WERI-Rb-1 (cell line): ENCODE measurements at regions not wholly inside any gene's neighbourhood (a gene's known extent, or its start where the extent isn't known, plus 50 kb on each side); places are given as distances from the start of the nearest gene placed in this dataset.

Experiments
- DNase-seq: peaks from one replicate; pipeline ENCODE4 v3.0.0-alpha.2; 2020
- H3K27ac ChIP-seq: fragments of 250-450 bp; sonication (Bioruptor Pico); 2 replicates; pipeline ENCODE4 v1.5.1; 2020; ENCODE audit warnings: mild to moderate bottlenecking, moderate library complexity
- H3K27me3 ChIP-seq: fragments of 250-450 bp; sonication (Bioruptor Pico); 2 replicates; pipeline ENCODE4 v1.5.1; 2021; ENCODE audit warnings: mild to moderate bottlenecking, low read depth, moderate library complexity; ENCODE audit not compliant: insufficient read depth, severe bottlenecking
- H3K36me3 ChIP-seq: fragments of 250-450 bp; sonication (Bioruptor Pico); 2 replicates; pipeline ENCODE4 v1.5.1; 2020; ENCODE audit warnings: mild to moderate bottlenecking, moderate library complexity
- H3K4me3 ChIP-seq: 2 replicates; pipeline ENCODE4 v1.5.1; 2011; ENCODE audit warnings: low read depth, mild to moderate bottlenecking, control low read depth, low read length
- H3K9me3 ChIP-seq: fragments of 250-450 bp; sonication (Bioruptor Pico); 2 replicates; pipeline ENCODE4 v1.5.1; 2021; ENCODE audit warnings: mild to moderate bottlenecking, moderate library complexity; ENCODE audit not compliant: severe bottlenecking
- TF ChIP-seq, protein P1 (sequence below): IDR thresholded peaks from 2 replicates; pipeline ENCODE4 v1.5.1; 2011; ENCODE audit warnings: low read depth, mild to moderate bottlenecking, control low read depth, inconsistent platforms, low read length

GRCh38 chr15:81819924-81820635 is 225.7 kb downstream of the MEX3B start:
- H3K27me3 ChIP-seq, result no peaks in the 10 kb centered on the region
- H3K4me3 ChIP-seq, result no peak overlapping the region
- TF ChIP-seq, protein P1, sequence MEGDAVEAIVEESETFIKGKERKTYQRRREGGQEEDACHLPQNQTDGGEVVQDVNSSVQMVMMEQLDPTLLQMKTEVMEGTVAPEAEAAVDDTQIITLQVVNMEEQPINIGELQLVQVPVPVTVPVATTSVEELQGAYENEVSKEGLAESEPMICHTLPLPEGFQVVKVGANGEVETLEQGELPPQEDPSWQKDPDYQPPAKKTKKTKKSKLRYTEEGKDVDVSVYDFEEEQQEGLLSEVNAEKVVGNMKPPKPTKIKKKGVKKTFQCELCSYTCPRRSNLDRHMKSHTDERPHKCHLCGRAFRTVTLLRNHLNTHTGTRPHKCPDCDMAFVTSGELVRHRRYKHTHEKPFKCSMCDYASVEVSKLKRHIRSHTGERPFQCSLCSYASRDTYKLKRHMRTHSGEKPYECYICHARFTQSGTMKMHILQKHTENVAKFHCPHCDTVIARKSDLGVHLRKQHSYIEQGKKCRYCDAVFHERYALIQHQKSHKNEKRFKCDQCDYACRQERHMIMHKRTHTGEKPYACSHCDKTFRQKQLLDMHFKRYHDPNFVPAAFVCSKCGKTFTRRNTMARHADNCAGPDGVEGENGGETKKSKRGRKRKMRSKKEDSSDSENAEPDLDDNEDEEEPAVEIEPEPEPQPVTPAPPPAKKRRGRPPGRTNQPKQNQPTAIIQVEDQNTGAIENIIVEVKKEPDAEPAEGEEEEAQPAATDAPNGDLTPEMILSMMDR, result no peak
- no peak overlapping the region for H3K27ac ChIP-seq
- H3K9me3 ChIP-seq, result no peaks in the 10 kb centered on the region
- no peak for DNase-seq
- H3K36me3 ChIP-seq, result no peaks in the 10 kb centered on the region

DNA sequence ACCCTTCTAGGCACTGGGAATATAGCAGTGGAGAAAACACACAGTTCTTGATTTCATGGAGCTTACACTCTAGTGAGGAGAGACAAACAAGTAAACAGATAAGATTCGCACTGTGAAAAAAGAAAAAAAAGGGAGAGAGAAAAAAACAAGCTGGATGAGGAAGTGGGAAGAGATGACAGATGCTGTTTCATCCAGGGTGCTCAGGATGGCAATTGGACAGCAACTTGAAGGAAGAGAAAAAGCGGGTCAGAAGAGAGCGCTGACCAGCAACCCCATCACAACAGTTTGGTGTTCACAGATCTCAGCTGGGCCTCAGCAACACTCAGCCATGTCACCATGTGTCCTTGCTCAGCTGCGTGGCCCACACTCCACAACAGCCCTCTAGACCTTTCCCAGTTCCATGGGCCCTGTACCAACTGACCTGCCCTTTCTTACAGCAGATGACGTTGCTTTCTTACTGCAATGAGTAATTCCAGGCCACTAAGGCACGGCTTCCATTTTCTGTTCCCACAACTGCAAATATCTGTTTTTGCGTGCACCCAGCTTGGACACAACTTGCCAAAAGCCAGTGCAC is 230.8 kb downstream of the MEX3B start:
- no peak for DNase-seq

GRCh38 chr15:81813215-81813614 is 232.6 kb downstream of the MEX3B start:
- H3K27me3 ChIP-seq, result no peaks in the 10 kb centered on the region
- no peaks in the 10 kb centered on the region for H3K9me3 ChIP-seq
- H3K36me3 ChIP-seq, result no peaks in the 10 kb centered on the region
- no peak overlapping the region for H3K4me3 ChIP-seq
- no peak overlapping the region for H3K27ac ChIP-seq
- peak; percentile 58 for DNase-seq
- TF ChIP-seq, protein P1, result peak; percentile 85

More for the DNA sequence above, 230.8 kb downstream of the MEX3B start:
- H3K27me3 ChIP-seq, result no peaks in the 10 kb centered on the region
- H3K9me3 ChIP-seq, result no peaks in the 10 kb centered on the region
- H3K36me3 ChIP-seq, result no peaks in the 10 kb centered on the region
- no peak overlapping the region for H3K27ac ChIP-seq
- no peak overlapping the region for H3K4me3 ChIP-seq
- TF ChIP-seq, protein P1, result no peak

GRCh38 chr15:81812456-81812855 is 233.4 kb downstream of the MEX3B start:
- H3K9me3 ChIP-seq, result no peaks in the 10 kb centered on the region
- TF ChIP-seq, protein P1, result no peak
- DNase-seq, result no peak
- H3K27me3 ChIP-seq, result no peaks in the 10 kb centered on the region
- no peak overlapping the region for H3K4me3 ChIP-seq
- H3K27ac ChIP-seq, result no peak overlapping the region
- no peaks in the 10 kb centered on the region for H3K36me3 ChIP-seq

GRCh38 chr15:81811736-81812135 is 234.1 kb downstream of the MEX3B start:
- no peak overlapping the region for H3K4me3 ChIP-seq
- H3K27ac ChIP-seq, result no peak overlapping the region
- H3K27me3 ChIP-seq, result no peaks in the 10 kb centered on the region
- no peaks in the 10 kb centered on the region for H3K36me3 ChIP-seq
- DNase-seq, result no peak
- TF ChIP-seq, protein P1, result no peak
- H3K9me3 ChIP-seq, result no peaks in the 10 kb centered on the region
